ENCODE measurements at regions not wholly inside any gene's neighbourhood (a gene's known extent, or its start where the extent isn't known, plus 50 kb on each side); places are given as distances from the start of the nearest gene placed in this dataset.

DNA sequence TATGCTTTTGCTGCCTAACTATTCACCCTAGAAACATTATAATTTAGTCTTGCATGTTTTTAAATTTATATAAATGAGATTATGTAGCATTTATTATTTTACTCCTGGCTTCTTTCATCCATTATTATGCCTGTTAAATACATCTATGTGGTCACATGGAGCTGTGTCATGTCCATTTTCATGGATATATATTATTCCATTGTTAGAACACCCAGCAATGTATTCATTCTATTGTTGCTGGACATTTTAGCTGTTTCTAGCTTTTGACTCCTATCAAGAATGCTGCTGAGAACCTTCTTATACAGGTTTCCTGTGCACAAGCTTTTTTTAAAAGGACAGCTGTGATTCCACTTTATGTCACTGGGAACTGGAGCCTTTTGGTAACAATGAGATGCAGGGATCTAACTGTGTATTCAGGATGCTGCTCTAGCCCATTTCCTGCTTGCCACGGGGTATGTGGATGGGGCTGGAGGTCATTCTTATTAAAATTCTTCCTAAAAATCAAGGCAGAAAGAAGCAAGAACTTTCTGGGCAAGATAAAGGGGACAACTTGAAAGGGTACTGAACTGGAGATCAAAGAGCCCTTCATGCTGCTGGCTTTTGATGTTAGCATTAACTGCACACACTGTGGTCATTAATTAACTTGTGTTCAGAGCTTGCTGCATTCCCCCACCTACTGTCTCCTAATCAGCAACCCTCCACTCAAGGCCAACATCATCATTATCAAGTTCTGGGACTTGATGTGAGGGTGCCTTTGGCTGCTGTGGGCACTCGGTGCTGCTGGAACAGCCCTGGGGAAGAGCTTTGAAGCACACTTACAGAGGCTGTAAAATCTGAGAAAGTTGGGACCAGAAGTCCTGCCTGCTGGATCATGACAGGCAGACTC lies 96.6 kb upstream of the AKIRIN2 start (continued):
- TF ChIP-seq, protein P1, sequence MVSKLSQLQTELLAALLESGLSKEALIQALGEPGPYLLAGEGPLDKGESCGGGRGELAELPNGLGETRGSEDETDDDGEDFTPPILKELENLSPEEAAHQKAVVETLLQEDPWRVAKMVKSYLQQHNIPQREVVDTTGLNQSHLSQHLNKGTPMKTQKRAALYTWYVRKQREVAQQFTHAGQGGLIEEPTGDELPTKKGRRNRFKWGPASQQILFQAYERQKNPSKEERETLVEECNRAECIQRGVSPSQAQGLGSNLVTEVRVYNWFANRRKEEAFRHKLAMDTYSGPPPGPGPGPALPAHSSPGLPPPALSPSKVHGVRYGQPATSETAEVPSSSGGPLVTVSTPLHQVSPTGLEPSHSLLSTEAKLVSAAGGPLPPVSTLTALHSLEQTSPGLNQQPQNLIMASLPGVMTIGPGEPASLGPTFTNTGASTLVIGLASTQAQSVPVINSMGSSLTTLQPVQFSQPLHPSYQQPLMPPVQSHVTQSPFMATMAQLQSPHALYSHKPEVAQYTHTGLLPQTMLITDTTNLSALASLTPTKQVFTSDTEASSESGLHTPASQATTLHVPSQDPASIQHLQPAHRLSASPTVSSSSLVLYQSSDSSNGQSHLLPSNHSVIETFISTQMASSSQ (IDR thresholded peaks at IDR 0.05; ENCODE audit: low read depth): peak; percentile 100
- TF ChIP-seq, protein P1 (CRISPR knock-in tag; IDR thresholded peaks at IDR 0.05; ENCODE audit: borderline replicate concordance): peak; percentile 100
- TF ChIP-seq ZNF572 (CRISPR knock-in tag; IDR thresholded peaks at IDR 0.05) (no peak), EHMT2 (IDR thresholded peaks at IDR 0.05; ENCODE audit: borderline replicate concordance, low read depth, low read length) (peak; percentile 78; the same call in 1 of the 2 replicates), TAF1 (CRISPR knock-in tag; IDR thresholded peaks at IDR 0.05) (peak; percentile 68; the same call in 1 of the 2 replicates), ZBTB7B (CRISPR knock-in tag; IDR thresholded peaks at IDR 0.05) (peak; percentile 74; the same call in 1 of the 2 replicates), ZNF746 (CRISPR knock-in tag; IDR thresholded peaks at IDR 0.05) (peak; percentile 86; the same call in 1 of the 2 replicates), RELA (CRISPR knock-in tag; IDR thresholded peaks at IDR 0.05) (0 out of 2 replicates have a peak, but pooled peaks have one; percentile 57), ZNF3 (CRISPR knock-in tag; IDR thresholded peaks at IDR 0.05) (peak; percentile 74), ZFP36L1 (CRISPR knock-in tag; IDR thresholded peaks at IDR 0.05) (no peak), FOXC1 (CRISPR knock-in tag; IDR thresholded peaks at IDR 0.05; ENCODE audit: borderline replicate concordance) (peak; percentile 49; the same call in 1 of the 2 replicates)
- TF ChIP-seq, protein P2, sequence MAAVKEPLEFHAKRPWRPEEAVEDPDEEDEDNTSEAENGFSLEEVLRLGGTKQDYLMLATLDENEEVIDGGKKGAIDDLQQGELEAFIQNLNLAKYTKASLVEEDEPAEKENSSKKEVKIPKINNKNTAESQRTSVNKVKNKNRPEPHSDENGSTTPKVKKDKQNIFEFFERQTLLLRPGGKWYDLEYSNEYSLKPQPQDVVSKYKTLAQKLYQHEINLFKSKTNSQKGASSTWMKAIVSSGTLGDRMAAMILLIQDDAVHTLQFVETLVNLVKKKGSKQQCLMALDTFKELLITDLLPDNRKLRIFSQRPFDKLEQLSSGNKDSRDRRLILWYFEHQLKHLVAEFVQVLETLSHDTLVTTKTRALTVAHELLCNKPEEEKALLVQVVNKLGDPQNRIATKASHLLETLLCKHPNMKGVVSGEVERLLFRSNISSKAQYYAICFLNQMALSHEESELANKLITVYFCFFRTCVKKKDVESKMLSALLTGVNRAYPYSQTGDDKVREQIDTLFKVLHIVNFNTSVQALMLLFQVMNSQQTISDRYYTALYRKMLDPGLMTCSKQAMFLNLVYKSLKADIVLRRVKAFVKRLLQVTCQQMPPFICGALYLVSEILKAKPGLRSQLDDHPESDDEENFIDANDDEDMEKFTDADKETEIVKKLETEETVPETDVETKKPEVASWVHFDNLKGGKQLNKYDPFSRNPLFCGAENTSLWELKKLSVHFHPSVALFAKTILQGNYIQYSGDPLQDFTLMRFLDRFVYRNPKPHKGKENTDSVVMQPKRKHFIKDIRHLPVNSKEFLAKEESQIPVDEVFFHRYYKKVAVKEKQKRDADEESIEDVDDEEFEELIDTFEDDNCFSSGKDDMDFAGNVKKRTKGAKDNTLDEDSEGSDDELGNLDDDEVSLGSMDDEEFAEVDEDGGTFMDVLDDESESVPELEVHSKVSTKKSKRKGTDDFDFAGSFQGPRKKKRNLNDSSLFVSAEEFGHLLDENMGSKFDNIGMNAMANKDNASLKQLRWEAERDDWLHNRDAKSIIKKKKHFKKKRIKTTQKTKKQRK (IDR thresholded peaks at IDR 0.05; ENCODE audit: low read length): no peak
- TF ChIP-seq, protein P3, sequence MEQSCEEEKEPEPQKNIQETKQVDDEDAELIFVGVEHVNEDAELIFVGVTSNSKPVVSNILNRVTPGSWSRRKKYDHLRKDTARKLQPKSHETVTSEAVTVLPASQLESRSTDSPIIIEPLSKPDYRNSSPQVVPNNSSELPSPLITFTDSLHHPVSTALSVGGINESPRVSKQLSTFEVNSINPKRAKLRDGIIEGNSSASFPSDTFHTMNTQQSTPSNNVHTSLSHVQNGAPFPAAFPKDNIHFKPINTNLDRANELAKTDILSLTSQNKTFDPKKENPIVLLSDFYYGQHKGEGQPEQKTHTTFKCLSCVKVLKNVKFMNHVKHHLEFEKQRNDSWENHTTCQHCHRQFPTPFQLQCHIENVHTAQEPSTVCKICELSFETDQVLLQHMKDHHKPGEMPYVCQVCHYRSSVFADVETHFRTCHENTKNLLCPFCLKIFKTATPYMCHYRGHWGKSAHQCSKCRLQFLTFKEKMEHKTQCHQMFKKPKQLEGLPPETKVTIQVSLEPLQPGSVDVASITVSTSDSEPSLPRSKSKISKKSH (CRISPR knock-in tag; IDR thresholded peaks at IDR 0.05; ENCODE audit: borderline replicate concordance): no peak
- TF ChIP-seq, protein P4, sequence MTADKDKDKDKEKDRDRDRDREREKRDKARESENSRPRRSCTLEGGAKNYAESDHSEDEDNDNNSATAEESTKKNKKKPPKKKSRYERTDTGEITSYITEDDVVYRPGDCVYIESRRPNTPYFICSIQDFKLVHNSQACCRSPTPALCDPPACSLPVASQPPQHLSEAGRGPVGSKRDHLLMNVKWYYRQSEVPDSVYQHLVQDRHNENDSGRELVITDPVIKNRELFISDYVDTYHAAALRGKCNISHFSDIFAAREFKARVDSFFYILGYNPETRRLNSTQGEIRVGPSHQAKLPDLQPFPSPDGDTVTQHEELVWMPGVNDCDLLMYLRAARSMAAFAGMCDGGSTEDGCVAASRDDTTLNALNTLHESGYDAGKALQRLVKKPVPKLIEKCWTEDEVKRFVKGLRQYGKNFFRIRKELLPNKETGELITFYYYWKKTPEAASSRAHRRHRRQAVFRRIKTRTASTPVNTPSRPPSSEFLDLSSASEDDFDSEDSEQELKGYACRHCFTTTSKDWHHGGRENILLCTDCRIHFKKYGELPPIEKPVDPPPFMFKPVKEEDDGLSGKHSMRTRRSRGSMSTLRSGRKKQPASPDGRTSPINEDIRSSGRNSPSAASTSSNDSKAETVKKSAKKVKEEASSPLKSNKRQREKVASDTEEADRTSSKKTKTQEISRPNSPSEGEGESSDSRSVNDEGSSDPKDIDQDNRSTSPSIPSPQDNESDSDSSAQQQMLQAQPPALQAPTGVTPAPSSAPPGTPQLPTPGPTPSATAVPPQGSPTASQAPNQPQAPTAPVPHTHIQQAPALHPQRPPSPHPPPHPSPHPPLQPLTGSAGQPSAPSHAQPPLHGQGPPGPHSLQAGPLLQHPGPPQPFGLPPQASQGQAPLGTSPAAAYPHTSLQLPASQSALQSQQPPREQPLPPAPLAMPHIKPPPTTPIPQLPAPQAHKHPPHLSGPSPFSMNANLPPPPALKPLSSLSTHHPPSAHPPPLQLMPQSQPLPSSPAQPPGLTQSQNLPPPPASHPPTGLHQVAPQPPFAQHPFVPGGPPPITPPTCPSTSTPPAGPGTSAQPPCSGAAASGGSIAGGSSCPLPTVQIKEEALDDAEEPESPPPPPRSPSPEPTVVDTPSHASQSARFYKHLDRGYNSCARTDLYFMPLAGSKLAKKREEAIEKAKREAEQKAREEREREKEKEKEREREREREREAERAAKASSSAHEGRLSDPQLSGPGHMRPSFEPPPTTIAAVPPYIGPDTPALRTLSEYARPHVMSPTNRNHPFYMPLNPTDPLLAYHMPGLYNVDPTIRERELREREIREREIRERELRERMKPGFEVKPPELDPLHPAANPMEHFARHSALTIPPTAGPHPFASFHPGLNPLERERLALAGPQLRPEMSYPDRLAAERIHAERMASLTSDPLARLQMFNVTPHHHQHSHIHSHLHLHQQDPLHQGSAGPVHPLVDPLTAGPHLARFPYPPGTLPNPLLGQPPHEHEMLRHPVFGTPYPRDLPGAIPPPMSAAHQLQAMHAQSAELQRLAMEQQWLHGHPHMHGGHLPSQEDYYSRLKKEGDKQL (CRISPR knock-in tag; IDR thresholded peaks at IDR 0.05; ENCODE audit: low read depth): peak; percentile 94
